D721Med (cell line): ENCODE measurements at regions not wholly inside any gene's neighbourhood (a gene's known extent, or its start where the extent isn't known, plus 50 kb on each side); places are given as distances from the start of the nearest gene placed in this dataset.

ENCODE experiments used
- DNase-seq: peaks from one replicate; pipeline ENCODE4 v3.0.0; 2011; ENCODE audit warnings: low spot score; ENCODE audit not compliant: insufficient read length
- FAIRE-seq: peaks from 2 replicates; lab custom pipeline; 2011; peaks lifted over from hg19 to GRCh38; lab: Jason Lieb, UNC
- CTCF ChIP-seq: IDR thresholded peaks from 2 replicates; pipeline ENCODE4 v1.5.1; 2012; ENCODE audit warnings: mild to moderate bottlenecking, control low read depth; ENCODE audit not compliant: insufficient read depth; ENCODE audit errors: missing control alignments

GRCh38 chr13:31528176-31528575 is 211.2 kb upstream of the RXFP2 start:
- DNase-seq (no peak), FAIRE-seq (no peak)
- no peak for TF ChIP-seq CTCF

- DNase-seq (no peak), FAIRE-seq (no peak)
- TF ChIP-seq CTCF, result no peak
Observed at GRCh38 chr13:31528758-31529157, 210.6 kb upstream of the RXFP2 start.

GRCh38 chr13:31530922-31531321 is 208.4 kb upstream of the RXFP2 start:
- no peak for TF ChIP-seq CTCF
- FAIRE-seq, result no peak
- DNase-seq, result no peak

GRCh38 chr13:31537052-31537451 is 202.3 kb upstream of the RXFP2 start:
- no peak for DNase-seq

GRCh38 chr13:31538067-31539042 is 201.0 kb upstream of the RXFP2 start:
- TF ChIP-seq CTCF, result peak; percentile 52
- FAIRE-seq (no peak), DNase-seq (no peak)

More at GRCh38 chr13:31537052-31537451, 202.3 kb upstream of the RXFP2 start:
- FAIRE-seq, result no peak
- no peak for TF ChIP-seq CTCF

GRCh38 chr13:31540281-31540680 is 199.0 kb upstream of the RXFP2 start:
- DNase-seq (no peak), FAIRE-seq (no peak)
- no peak for TF ChIP-seq CTCF

GRCh38 chr13:31543190-31543589 is 196.1 kb upstream of the RXFP2 start:
- no peak for FAIRE-seq
- no peak for TF ChIP-seq CTCF
- DNase-seq, result no peak
